ENCODE measurements at regions not wholly inside any gene's neighbourhood (a gene's known extent, or its start where the extent isn't known, plus 50 kb on each side); places are given as distances from the start of the nearest gene placed in this dataset.

- no peak overlapping the region for H3K4me3 ChIP-seq (ENCODE audit: low read depth, low read length)
- no peaks in the 10 kb centered on the region for H3K27me3 ChIP-seq (ENCODE audit: control insufficient read depth, insufficient read depth, low read length)
- ChIA-PET POLR2A (no interaction called here), CTCF (interaction anchor here (1.0 kb wide), 1 partner anchor 911 kb away, joined by 3 read pairs; no protein-coding TSS in a partner anchor)
- no peaks in the 10 kb centered on the region; the same call in 1 of the 2 replicates for H3K9me3 ChIP-seq (ENCODE audit: control insufficient read depth, insufficient read depth, low read length)
- no peak for DNase-seq (ENCODE audit: low read depth, low spot score)
- no peak overlapping the region for H3K27ac ChIP-seq (ENCODE audit: low read depth, low read length)
- TF ChIP-seq CTCF (IDR thresholded peaks at IDR 0.05; ENCODE audit: low read depth, low read length) = no peak
Measured at GRCh38 chr7:46833197-46833596, 748.7 kb downstream of the TNS3 start.

- TF ChIP-seq CTCF (IDR thresholded peaks at IDR 0.05; ENCODE audit: low read depth, low read length) = no peak
- H3K27ac ChIP-seq (ENCODE audit: low read depth, low read length) = no peak overlapping the region
- no peak for DNase-seq (ENCODE audit: low read depth, low spot score)
- H3K4me3 ChIP-seq (ENCODE audit: low read depth, low read length) = no peak overlapping the region
- no peaks in the 10 kb centered on the region for H3K27me3 ChIP-seq (ENCODE audit: control insufficient read depth, insufficient read depth, low read length)
- POLR2A ChIA-PET = no interaction called here
- no peaks in the 10 kb centered on the region; the same call in 1 of the 2 replicates for H3K9me3 ChIP-seq (ENCODE audit: control insufficient read depth, insufficient read depth, low read length)
- CTCF ChIA-PET = no interaction called here
Measured at GRCh38 chr7:46832136-46832535, 749.8 kb downstream of the TNS3 start.

GRCh38 chr7:46819819-46820218 is 762.1 kb downstream of the TNS3 start:
- TF ChIP-seq CTCF (IDR thresholded peaks at IDR 0.05; ENCODE audit: low read depth, low read length) = no peak
- Histone ChIP-seq H3K9me3 (ENCODE audit: control insufficient read depth, insufficient read depth, low read length) (no peaks in the 10 kb centered on the region), H3K4me3 (ENCODE audit: low read depth, low read length) (no peak overlapping the region), H3K27me3 (ENCODE audit: control insufficient read depth, insufficient read depth, low read length) (no peaks in the 10 kb centered on the region), H3K27ac (ENCODE audit: low read depth, low read length) (no peak overlapping the region)
- ChIA-PET POLR2A (no interaction called here), CTCF (no interaction called here)
- no peak for DNase-seq (ENCODE audit: low read depth, low spot score)

GRCh38 chr7:46814516-46815250 is 767.2 kb downstream of the TNS3 start:
- CTCF ChIA-PET = no interaction called here
- H3K27ac ChIP-seq (ENCODE audit: low read depth, low read length) = no peak overlapping the region
- no peaks in the 10 kb centered on the region for H3K27me3 ChIP-seq (ENCODE audit: control insufficient read depth, insufficient read depth, low read length)
- TF ChIP-seq CTCF (IDR thresholded peaks at IDR 0.05; ENCODE audit: low read depth, low read length) = no peak
- DNase-seq (ENCODE audit: low read depth, low spot score) = no peak
- no peaks in the 10 kb centered on the region for H3K9me3 ChIP-seq (ENCODE audit: control insufficient read depth, insufficient read depth, low read length)
- POLR2A ChIA-PET = no interaction called here
- no peak overlapping the region for H3K4me3 ChIP-seq (ENCODE audit: low read depth, low read length)

GRCh38 chr7:46812101-46812675 is 769.7 kb downstream of the TNS3 start:
- no peak overlapping the region for H3K27ac ChIP-seq (ENCODE audit: low read depth, low read length)
- CTCF ChIA-PET = no interaction called here
- no peaks in the 10 kb centered on the region for H3K9me3 ChIP-seq (ENCODE audit: control insufficient read depth, insufficient read depth, low read length)
- TF ChIP-seq CTCF (IDR thresholded peaks at IDR 0.05; ENCODE audit: low read depth, low read length) = no peak
- no peaks in the 10 kb centered on the region for H3K27me3 ChIP-seq (ENCODE audit: control insufficient read depth, insufficient read depth, low read length)
- POLR2A ChIA-PET = no interaction called here
- no peak overlapping the region for H3K4me3 ChIP-seq (ENCODE audit: low read depth, low read length)
- DNase-seq (ENCODE audit: low read depth, low spot score) = no peak
